ENCODE measurements at regions not wholly inside any gene's neighbourhood (a gene's known extent, or its start where the extent isn't known, plus 50 kb on each side); places are given as distances from the start of the nearest gene placed in this dataset.

- ChIA-PET POLR2A (no interaction called here), CTCF (interaction anchor here (1.2 kb wide), 1 partner anchor 1812 kb away, joined by 3 read pairs; no protein-coding TSS in a partner anchor)
- no peaks in the 10 kb centered on the region for H3K27me3 ChIP-seq (ENCODE audit: insufficient read depth)
- no peak overlapping the region for H3K27ac ChIP-seq (ENCODE audit: low read depth in 2 of 2, low read length in 1 of 2)
- no peak overlapping the region for H3K4me3 ChIP-seq (ENCODE audit: low read depth in 2 of 2, low read length in 1 of 2)
- H2AFZ ChIP-seq (ENCODE audit: low read depth): no peak overlapping the region
- H3F3A ChIP-seq (replicated peaks; ENCODE audit: insufficient read depth): no peaks in the 10 kb centered on the region
- TF ChIP-seq RCOR1 (IDR thresholded peaks at IDR 0.05; ENCODE audit: low read length): no peak
- TF ChIP-seq MEF2A (IDR thresholded peaks at IDR 0.05; ENCODE audit: borderline replicate concordance, low read depth): no peak
- TF ChIP-seq EZH2phosphoT487 (IDR thresholded peaks at IDR 0.05; ENCODE audit: borderline replicate concordance, low read depth): no peak
- no peak for TF ChIP-seq FOXM1 (IDR thresholded peaks at IDR 0.05; ENCODE audit: low read depth)
- TF ChIP-seq IRF3 (IDR thresholded peaks at IDR 0.05; ENCODE audit: low read depth, low read length): no peak
- no peak for TF ChIP-seq TCF12 (IDR thresholded peaks at IDR 0.05)
- TF ChIP-seq, protein P1, sequence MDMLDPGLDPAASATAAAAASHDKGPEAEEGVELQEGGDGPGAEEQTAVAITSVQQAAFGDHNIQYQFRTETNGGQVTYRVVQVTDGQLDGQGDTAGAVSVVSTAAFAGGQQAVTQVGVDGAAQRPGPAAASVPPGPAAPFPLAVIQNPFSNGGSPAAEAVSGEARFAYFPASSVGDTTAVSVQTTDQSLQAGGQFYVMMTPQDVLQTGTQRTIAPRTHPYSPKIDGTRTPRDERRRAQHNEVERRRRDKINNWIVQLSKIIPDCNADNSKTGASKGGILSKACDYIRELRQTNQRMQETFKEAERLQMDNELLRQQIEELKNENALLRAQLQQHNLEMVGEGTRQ (IDR thresholded peaks at IDR 0.05; ENCODE audit: borderline replicate concordance, low read depth, low read length): no peak
- H3K4me2 ChIP-seq: no peak overlapping the region
- no peak for DNase-seq
- H3K9me3 ChIP-seq: no peaks in the 10 kb centered on the region
- H3K4me1 ChIP-seq (ENCODE audit: control insufficient read depth in 1 of 2, insufficient read depth in 2 of 2, low read depth in 1 of 2, low read length in 1 of 2): no peaks in the 10 kb centered on the region
- 7% methylated on average over 1 of the region's 1 CpG for WGBS (ENCODE audit: low lambda C conversion rate)
- no peaks in the 10 kb centered on the region for H4K20me1 ChIP-seq (ENCODE audit: insufficient read depth)
- H3K36me3 ChIP-seq (replicated peaks in 1 of 2; ENCODE audit: control insufficient read depth in 1 of 2, insufficient read depth in 2 of 2, low read length in 1 of 2): no peaks in the 10 kb centered on the region
- H3K9me2 ChIP-seq: no peaks in the 10 kb centered on the region
- H3K79me2 ChIP-seq (ENCODE audit: insufficient read depth): no peaks in the 10 kb centered on the region
- H3K9ac ChIP-seq: no peak overlapping the region
These were observed 682.9 kb downstream of the KCNJ3 start for GRCh38 chr2:155381436-155381835.

DNA sequence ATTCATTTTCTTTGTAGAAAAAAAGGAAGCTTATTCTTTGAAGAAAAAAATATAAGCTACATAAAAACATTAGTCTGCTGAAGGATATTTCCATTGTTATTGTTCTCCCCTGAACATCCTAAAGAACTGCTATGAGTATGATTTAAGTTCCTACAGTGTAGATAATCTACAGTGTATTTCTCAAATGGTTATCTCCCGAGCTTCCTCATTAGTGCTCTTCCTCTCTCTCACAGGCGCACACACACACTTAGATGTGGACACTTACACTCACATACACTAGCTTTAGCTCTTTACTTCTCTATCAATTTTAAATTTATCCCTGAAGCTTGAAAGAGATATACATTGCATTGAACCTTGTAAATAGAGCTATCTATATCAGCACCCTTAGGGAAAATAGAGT is 681.0 kb downstream of the KCNJ3 start:
- H3K9ac ChIP-seq: no peak overlapping the region
- CTCF ChIA-PET: interaction anchor here (1.2 kb wide), 1 partner anchor 1262 kb away, joined by 3 read pairs; no protein-coding TSS in a partner anchor
- POLR2A ChIA-PET: no interaction called here
- TF ChIP-seq MEF2A (IDR thresholded peaks at IDR 0.05; ENCODE audit: borderline replicate concordance, low read depth) (no peak), USF1 (IDR thresholded peaks at IDR 0.05; ENCODE audit: borderline replicate concordance, low read depth) (no peak), PBX3 (IDR thresholded peaks at IDR 0.05) (no peak), NFIC (IDR thresholded peaks at IDR 0.05; ENCODE audit: borderline replicate concordance) (no peak), JUND (IDR thresholded peaks at IDR 0.05) (no peak), ELF1 (IDR thresholded peaks at IDR 0.05) (no peak), IRF3 (IDR thresholded peaks at IDR 0.05; ENCODE audit: low read depth, low read length) (no peak), CTCF (IDR thresholded peaks at IDR 0.05) (no peak), MXI1 (IDR thresholded peaks at IDR 0.05; ENCODE audit: low read depth, low read length) (no peak), FOXJ3 (CRISPR knock-in tag; IDR thresholded peaks at IDR 0.05) (no peak), RCOR1 (IDR thresholded peaks at IDR 0.05; ENCODE audit: low read length) (no peak), ZBTB33 (IDR thresholded peaks at IDR 0.05; ENCODE audit: borderline replicate concordance, low read depth) (no peak), FOSL2 (IDR thresholded peaks at IDR 0.05; ENCODE audit: borderline replicate concordance, low read depth) (no peak), SMC3 (IDR thresholded peaks at IDR 0.05; ENCODE audit: low read depth, low read length) (no peak)

More for the DNA sequence above, 681.0 kb downstream of the KCNJ3 start:
- Histone ChIP-seq H3K9me2 (no peaks in the 10 kb centered on the region), H3K27me3 (ENCODE audit: insufficient read depth) (no peaks in the 10 kb centered on the region), H3K4me2 (no peak overlapping the region), H3K4me3 (ENCODE audit: low read depth in 2 of 2, low read length in 1 of 2) (no peak overlapping the region), H3K36me3 (replicated peaks in 1 of 2; ENCODE audit: control insufficient read depth in 1 of 2, insufficient read depth in 2 of 2, low read length in 1 of 2) (no peaks in the 10 kb centered on the region), H3K4me1 (ENCODE audit: control insufficient read depth in 1 of 2, insufficient read depth in 2 of 2, low read depth in 1 of 2, low read length in 1 of 2) (no peaks in the 10 kb centered on the region), H4K20me1 (ENCODE audit: insufficient read depth) (no peaks in the 10 kb centered on the region), H3F3A (replicated peaks; ENCODE audit: insufficient read depth) (no peaks in the 10 kb centered on the region), H3K9me3 (no peaks in the 10 kb centered on the region), H3K79me2 (ENCODE audit: insufficient read depth) (no peaks in the 10 kb centered on the region), H3K27ac (ENCODE audit: low read depth in 2 of 2, low read length in 1 of 2) (no peak overlapping the region), H2AFZ (ENCODE audit: low read depth) (no peak overlapping the region)
- 12% methylated on average over 2 of the region's 2 CpGs for WGBS (ENCODE audit: low lambda C conversion rate)
- no peak for DNase-seq
